ENCODE measurements at regions not wholly inside any gene's neighbourhood (a gene's known extent, or its start where the extent isn't known, plus 50 kb on each side); places are given as distances from the start of the nearest gene placed in this dataset.

GRCh38 chr2:57044931-57045635 lies 861.3 kb downstream of the CCDC85A start (continued):
- TF ChIP-seq RBBP5 (IDR thresholded peaks at IDR 0.05; ENCODE audit: borderline replicate concordance, low read depth, low read length) (no peak), TAF1 (IDR thresholded peaks at IDR 0.05; ENCODE audit: low read depth, low read length) (no peak), MAFK (IDR thresholded peaks at IDR 0.05; ENCODE audit: low read depth, low read length) (no peak), BCL11A (IDR thresholded peaks at IDR 0.05; ENCODE audit: low read depth in 2 of 2, low read length in 2 of 2) (no peak), SRF (IDR thresholded peaks at IDR 0.05; ENCODE audit: low read depth, low read length) (no peak), RXRA (IDR thresholded peaks at IDR 0.05; ENCODE audit: insufficient read depth, low read depth, low read length) (no peak)

Measured in H1 (cell line).